PC-9 (cell line): ENCODE measurements at regions not wholly inside any gene's neighbourhood (a gene's known extent, or its start where the extent isn't known, plus 50 kb on each side); places are given as distances from the start of the nearest gene placed in this dataset.

Source experiments
- EZH2 ChIP-seq: fragments of 200-600 bp; sonication (generic); IDR thresholded peaks from 2 replicates; pipeline ENCODE4 v1.8.0; 2017; ENCODE audit warnings: antibody characterized with exemption, low read depth
- TF ChIP-seq, protein P1 (sequence below): fragments of 200-600 bp; sonication (generic); conservative IDR thresholded peaks from 2 replicates; pipeline ENCODE4 v1.6.1; 2017; ENCODE audit warnings: mixed run types, antibody characterized with exemption, mild to moderate bottlenecking, moderate library complexity

DNA sequence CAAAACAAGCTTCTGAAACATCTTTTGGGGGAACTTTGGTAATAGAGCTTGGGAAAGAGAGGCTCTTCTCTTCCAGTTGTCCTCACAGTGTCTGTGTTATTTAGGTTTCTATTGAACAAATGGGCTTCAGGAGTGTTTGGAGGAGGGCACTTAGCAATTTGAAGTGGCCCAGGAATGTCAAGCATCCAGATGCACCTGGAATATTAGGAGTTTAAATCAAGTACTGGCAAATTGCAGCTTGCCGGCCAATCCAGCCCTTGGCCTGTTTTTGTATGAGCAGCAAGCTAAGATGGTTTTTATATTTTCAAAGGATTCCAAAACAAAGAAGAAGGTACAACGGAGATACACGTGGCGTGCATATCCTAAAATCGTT is 94.7 kb downstream of the CCDC185 start:
- TF ChIP-seq EZH2, result no peak
- TF ChIP-seq, protein P1, sequence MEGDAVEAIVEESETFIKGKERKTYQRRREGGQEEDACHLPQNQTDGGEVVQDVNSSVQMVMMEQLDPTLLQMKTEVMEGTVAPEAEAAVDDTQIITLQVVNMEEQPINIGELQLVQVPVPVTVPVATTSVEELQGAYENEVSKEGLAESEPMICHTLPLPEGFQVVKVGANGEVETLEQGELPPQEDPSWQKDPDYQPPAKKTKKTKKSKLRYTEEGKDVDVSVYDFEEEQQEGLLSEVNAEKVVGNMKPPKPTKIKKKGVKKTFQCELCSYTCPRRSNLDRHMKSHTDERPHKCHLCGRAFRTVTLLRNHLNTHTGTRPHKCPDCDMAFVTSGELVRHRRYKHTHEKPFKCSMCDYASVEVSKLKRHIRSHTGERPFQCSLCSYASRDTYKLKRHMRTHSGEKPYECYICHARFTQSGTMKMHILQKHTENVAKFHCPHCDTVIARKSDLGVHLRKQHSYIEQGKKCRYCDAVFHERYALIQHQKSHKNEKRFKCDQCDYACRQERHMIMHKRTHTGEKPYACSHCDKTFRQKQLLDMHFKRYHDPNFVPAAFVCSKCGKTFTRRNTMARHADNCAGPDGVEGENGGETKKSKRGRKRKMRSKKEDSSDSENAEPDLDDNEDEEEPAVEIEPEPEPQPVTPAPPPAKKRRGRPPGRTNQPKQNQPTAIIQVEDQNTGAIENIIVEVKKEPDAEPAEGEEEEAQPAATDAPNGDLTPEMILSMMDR, result no peak
